ENCODE measurements at regions not wholly inside any gene's neighbourhood (a gene's known extent, or its start where the extent isn't known, plus 50 kb on each side); places are given as distances from the start of the nearest gene placed in this dataset.

DNA sequence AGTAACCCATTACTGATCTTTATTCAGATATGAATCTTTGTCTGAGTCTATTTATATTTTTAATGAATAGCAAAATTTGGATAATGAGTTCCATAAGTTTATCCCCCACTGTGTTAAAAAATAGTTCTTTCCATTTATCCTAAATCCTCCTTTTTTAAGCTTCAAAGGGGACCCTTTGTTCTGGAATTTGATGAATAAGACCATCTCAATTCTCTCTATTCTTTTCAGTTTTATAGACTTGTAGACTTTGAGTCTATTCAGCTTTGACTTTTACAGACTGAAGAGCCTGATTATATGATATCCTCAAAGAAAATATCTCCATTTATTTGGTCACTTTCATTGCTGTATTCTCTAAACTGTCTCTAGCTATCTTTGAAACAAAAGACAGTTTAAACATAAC is 2146.1 kb upstream of the CELF4 start:
- TF ChIP-seq, protein P1, sequence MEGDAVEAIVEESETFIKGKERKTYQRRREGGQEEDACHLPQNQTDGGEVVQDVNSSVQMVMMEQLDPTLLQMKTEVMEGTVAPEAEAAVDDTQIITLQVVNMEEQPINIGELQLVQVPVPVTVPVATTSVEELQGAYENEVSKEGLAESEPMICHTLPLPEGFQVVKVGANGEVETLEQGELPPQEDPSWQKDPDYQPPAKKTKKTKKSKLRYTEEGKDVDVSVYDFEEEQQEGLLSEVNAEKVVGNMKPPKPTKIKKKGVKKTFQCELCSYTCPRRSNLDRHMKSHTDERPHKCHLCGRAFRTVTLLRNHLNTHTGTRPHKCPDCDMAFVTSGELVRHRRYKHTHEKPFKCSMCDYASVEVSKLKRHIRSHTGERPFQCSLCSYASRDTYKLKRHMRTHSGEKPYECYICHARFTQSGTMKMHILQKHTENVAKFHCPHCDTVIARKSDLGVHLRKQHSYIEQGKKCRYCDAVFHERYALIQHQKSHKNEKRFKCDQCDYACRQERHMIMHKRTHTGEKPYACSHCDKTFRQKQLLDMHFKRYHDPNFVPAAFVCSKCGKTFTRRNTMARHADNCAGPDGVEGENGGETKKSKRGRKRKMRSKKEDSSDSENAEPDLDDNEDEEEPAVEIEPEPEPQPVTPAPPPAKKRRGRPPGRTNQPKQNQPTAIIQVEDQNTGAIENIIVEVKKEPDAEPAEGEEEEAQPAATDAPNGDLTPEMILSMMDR (IDR thresholded peaks at IDR 0.05) = no peak
- no peak for TF ChIP-seq EZH2 (IDR thresholded peaks at IDR 0.05)
